Nucleus accumbens (tissue), 56 donors: ENCODE measurements at regions not wholly inside any gene's neighbourhood (a gene's known extent, or its start where the extent isn't known, plus 50 kb on each side); places are given as distances from the start of the nearest gene placed in this dataset.

Experiments used
- DNase-seq, 56 donors: peaks; one replicate each; lab custom pipeline; 2025; lab: John Stamatoyannopoulos, UW

DNA sequence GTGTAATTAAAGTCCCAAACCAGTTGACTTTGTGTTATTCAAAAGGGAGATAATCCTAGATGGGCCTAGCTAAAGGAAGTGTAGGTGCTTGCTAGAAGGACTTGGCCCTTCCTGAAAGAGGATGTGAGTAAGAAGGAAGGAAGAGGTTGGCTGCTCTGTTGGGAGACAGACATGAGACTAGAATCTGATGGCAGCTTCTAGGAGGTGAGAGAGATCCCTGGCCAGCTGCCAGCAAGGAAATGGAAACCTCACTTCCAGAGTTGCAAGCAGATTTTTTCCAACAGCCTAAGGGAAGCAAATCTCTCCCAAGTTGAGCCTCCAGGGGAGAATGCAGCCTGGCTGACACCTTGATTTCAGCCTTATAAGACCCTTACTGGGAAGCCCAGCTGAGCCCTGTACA, 368.4 kb upstream of the ZMIZ1 start:
- DNase-seq: peak in 2 of 56 donors; percentile 5 to 7

DNA sequence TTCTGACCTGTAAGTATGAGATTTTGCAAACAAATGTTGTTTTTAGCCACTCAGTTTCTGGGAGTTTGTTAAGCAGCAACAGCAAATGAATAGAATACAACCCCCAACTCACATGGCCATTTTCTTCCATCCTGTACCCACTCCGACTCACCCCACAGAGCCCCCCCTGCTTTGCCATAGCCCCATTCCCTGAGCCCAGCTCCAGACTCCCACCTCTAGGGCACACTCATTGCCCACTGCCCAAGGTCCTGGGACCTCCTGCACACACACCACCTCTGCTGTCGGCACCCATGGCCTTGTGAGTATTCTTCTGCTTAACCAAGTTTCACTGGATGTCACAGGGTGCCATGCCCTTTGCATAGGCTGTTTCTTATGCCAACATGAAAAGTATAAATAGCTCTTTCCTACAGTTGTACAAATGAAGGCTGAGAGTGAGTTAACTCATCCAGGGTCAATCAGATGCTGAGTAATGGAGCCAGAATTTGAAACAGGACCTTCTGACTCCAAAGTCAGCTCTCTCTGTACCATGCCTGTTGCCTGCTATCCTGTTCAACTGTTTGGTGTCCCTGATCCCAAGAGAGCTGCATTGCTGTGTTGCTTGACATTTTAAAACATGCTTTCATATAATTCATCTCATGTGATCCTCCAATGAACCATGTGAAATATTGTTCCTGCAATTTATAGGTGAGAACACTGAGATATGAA, 367.8 kb upstream of the ZMIZ1 start:
- DNase-seq: no peak

DNA sequence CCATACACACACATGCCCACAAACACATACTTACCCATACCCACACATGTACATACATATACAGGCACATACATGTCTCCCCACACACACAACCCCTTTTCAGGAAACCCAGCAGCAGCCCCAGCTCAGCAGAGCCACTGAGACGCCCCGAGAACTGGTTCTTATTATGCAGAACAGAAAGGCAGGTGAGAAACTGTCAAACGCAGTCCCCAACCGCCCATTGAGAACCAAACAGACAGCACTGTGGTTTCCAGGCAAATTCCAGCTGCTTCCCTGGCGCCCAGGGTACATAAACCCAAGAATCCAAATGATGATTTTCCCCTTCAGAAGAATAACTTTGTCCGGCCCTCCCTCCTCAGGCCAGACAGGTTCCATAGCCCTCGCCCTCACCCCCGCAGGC, 366.6 kb upstream of the ZMIZ1 start:
- no peak for DNase-seq

DNA sequence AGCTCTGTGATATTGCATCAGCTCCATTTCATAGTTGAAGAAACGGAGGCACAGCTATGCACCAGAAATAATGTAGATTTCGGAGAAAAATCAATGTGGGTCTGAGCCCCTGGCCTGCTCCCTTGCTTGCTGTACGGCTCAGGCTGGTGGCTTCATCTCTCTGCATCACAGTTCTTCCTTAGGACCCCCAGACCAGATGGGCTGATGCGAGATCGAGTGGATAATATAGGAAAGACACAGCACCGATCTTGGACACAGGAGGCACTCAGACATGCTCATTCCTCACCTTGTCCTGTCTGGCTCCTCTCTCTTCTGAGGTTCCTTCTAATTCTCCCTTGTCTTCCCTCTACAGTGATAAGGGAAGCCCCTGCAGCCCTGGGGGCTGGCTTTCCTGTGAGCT, 365.9 kb upstream of the ZMIZ1 start:
- DNase-seq: no peak

DNA sequence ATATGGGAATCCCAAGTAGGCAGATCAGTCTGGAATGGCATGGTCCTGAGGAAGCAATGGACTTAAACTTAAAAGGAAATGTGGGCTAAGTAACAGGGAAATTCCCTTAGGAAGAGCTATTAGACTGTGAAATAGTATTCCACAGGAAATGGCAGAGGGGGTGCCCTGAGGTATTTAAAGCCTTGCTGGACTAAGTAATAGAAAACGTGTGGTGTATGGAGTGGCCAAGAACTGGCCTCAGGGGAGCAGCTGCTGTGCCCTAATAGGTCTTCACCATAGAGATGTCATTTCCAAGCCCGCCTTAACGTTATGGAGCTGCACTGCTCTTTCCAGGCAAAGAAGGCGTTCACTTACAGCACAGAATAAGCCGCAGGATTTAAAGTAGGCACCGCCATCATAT, 365.2 kb upstream of the ZMIZ1 start:
- no peak for DNase-seq

DNA sequence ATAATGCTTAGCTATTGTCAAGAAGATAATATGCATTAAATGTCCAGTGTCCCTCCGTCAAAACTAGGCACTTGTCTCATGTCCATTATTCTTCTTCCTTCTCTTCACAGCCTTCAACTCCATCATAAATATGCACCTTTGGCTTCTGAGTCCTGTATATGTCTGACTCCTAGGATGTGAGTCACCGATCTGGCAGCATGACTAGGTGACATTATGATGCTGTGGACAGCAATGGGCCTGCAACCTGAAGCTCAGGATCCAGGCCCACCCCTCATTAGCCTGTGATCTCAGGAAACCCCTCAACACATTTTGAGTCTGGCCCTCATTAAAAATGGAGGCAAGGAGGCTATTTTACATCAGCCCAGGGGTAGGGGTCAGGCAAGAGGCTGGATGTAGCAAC, 362.5 kb upstream of the ZMIZ1 start:
- no peak for DNase-seq

DNA sequence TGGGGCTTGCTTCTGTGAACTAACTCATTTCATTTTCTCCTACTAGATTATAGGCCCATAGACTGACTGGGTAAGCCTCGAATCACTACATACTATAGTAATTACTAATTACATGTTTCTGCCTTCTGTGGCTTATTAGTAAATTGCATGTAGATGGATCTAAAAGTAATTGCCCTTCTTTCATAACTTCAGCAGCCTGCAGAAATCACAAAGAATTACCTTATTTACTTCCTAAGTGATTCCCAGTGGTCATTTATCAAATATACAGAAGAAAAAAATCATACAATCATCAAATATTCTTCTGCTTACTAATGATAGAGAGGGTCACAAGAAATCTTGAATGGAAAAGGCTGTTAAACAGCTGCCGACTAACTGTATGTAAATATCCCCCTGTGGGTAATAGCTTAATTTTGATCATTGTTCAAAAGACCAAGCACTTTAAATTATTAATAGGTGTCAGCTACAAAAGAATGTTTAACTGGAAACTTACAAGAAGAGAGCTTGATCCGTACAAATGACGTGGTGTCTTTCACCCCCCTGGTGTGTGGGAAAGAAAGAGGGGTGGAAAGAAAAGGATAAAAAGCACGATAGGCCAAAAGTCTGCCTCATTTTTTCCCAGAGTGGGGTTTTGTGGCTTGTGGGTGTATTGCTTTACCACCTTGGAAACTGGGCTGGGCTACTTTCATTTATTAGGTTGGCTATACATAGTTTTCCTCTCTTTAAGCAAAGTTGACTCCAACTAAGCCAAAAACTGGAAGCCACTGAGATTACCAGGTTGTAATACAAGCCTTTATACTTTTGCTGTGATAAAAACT, 361.8 kb upstream of the ZMIZ1 start:
- DNase-seq: no peak

DNA sequence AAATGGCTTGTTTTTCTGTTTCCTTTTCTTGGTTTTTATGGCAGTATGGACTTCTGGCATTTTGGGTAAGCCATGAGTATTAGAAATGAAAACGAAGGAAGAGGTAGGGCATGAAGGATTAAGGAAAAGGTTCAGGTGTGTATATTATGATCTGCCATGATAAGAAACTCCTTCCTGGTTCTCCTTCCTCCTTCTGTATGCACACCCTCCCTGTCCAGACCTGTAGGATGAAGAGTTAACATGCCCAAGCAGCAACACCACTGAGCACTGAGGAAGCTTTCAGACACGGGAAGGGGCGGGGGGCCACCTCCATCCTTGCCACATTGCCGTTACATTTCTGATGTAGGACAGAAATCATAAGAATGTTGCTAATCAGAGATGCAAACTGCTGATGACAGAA, 361.0 kb upstream of the ZMIZ1 start:
- DNase-seq: no peak

DNA sequence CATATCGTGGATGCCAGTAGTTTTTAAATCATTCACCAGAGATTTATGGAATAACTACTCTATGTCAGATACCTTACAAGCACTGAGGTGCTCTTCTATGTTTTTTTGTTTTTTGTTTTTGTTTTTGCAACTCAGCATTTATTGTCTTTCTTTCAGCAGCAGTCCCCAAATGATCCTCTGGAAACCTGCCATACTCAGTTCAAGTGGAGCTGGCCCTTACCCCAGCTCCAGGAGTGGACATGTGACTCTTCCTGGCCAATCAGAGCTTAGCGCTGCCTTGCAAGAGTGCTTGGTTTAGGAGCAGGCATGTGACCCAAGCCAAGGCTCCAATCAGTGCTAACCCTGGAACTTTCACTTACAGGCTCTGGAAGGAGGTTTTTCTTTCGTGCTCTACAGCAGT, 356.6 kb upstream of the ZMIZ1 start:
- DNase-seq: peak in 24 of 56 donors; percentile 3 to 67 (median 36)

DNA sequence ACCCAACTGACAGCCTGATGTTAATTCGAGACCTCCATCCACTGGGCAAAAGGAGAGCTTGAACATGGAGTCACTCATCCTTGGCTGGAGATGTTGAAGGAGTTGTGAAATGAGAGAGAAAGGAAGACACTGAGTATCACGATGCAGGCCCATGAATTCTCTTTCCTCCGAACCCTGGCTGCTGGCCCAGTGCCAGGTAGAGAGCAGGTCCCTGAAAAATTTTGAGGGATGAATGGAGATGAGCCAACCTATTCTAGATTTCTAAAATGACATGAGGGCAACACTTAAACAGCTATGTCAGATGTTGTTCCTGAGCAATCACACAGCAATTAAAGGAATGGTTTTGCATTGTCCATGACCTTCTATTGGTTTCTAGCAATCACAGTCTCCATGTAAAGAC, 355.1 kb upstream of the ZMIZ1 start:
- DNase-seq: no peak

DNA sequence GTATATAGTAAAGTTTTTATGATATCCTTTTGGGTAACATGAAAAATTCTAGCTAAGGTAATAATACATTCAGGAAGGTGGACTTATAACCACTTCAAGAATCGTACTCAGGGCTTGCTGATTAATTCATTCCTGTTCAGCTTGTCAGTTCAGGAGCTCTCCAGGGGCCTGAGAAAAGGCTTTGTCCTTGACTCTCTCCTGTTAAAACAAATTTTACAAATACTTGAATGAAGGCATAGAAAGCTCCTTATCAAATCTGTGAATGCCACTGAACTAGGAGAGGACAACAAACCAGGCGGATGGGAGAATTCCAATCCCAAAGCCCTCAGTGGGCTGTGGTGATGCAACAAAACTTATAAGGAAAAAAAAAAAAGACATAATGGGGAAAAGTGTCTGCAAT, 354.5 kb upstream of the ZMIZ1 start:
- DNase-seq: no peak

DNA sequence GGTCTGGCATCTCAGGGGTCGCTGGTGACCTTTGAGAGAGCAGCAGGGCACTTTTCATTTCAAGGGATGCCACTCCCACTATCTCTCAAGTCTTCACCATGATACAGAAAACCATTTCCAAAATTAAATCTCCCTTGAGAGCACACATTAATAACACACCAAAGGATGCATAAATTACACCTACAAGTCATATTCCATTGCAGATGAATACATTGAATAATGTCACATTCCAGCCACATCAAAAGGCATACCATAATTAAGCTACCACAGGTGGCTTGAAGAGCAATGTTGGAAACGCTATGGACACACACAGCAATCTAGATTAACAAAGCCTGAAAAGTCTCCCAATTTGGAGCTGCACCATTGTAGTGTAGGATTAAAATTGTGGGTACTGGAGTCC, 353.3 kb upstream of the ZMIZ1 start:
- DNase-seq: no peak

DNA sequence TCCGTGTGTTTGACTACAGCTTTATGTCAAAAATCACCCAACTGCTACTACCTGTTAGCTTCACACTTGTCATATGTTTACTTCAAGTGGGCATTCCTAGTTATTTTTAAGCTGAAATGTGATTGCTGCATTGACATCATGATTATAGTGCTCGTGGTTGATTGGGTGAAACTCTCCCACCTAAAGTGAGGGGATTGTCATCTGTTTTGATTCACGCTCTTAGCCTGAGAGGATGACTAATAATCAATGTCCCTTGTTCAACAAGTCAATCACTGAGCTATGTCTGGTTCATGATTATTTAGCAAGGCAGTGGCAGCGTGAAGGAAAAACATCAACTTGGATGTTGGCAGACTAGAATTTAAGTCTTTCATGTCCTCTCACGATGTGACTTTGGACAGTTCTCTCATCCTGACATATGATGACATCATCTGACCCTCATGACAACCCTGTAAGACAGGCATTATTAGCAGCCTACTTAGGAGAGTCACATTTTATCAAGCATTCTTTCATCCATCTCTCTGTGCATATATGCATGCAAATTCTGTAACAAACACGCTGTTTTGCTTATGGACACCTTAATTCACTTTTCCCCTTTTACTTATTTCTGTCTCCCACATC, 352.6 kb upstream of the ZMIZ1 start:
- no peak for DNase-seq

DNA sequence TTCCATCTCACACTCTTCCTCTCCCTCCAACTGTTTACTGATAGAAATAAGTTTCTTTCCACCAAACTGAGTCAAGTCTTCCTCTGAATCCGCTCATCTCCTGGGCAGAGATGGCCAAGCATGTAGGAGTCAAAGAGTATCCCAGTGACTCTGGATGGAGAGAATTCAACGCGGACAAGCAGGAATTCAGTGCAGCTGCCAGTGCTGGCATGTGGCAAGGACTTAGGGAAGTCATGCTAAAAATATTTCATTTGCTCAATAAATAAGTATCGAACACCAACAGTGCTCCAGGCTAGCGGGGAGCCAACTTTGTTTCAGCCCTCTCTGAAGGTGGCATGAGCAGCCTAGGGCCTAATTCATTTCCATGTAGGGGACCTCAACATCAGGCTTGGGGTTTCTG, 351.6 kb upstream of the ZMIZ1 start:
- DNase-seq: no peak

DNA sequence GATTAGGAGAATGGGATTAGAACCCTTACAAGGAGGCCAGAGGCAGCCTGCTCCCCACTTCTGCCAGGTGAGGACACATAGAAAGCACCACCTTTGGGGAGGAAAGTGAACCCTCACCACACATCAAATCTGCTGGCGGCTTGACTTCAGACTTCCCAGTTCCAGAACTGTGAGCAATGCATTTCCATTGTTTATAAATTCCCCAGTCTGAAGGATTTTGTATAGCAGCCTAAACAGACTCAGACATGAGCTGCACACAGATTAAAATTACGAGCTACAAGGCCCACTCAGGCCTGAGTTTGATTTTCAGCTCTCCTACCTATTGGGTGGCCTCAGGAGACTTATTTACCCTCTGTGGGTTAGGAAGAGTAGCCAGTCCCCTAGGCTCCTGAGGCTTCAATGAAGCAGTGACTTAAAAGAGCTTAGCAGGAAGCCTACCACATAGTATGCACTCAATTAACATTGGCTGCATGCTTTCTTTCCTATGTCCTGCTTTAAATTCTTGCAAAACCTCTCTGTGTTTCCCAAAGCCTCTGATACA, 350.7 kb upstream of the ZMIZ1 start:
- DNase-seq: no peak

DNA sequence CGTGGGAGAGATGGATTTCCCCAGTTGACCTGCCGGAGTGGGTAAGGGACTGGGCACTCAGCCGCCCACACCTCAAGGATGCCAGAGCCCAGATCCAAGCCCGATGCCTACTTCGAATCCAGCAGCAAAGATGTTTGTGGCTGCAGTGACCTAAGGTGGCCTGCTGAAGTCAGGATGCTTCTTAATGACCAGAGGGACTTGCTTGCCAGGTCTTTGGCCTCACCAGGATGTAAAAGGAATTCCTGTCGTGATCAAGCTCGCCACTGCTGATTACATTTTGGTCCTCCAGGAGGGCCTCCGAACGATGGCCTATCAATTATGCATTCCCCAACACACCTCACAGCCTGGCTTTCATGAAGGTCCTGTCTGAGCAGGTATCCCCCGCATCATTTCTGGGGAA, 349.5 kb upstream of the ZMIZ1 start:
- no peak for DNase-seq

DNA sequence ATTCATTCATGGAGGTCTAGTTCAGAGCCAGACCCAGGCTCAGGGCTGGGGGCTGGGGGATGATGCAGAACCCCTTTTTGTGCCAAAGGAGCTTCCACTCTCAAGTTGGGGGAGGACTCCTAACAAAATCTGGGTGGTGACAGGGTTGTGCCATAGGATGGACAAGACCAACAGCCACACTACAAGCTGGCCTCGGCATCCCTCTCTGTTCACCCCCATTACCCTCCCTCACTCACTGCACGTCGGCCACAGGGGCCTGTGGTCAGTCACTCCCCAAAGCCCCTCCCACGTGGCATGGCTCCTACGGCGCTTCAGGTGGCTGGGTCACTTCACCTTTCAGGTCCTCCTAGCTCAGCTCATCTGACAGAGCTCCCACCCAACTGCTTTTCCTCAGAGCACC, 348.7 kb upstream of the ZMIZ1 start:
- DNase-seq: no peak

DNA sequence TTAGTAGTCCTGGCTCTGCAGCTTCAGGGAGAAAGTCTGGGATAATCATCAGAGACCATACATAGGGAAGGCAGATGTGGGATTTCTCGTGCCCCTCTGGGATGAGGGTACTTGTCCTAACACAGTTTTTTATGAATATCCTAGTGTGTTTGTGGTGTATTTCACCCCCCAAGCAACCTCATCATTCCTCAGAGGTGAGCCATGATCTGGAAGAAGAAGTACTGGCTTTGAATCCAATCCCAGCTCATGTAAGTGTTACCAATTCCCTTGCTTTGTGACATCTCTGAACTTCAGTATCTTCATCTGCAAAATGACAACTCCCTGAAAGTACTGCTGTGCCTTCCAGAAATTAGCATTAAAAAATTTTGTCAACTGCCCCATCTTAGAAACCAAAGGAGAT, 347.5 kb upstream of the ZMIZ1 start:
- DNase-seq: no peak

DNA sequence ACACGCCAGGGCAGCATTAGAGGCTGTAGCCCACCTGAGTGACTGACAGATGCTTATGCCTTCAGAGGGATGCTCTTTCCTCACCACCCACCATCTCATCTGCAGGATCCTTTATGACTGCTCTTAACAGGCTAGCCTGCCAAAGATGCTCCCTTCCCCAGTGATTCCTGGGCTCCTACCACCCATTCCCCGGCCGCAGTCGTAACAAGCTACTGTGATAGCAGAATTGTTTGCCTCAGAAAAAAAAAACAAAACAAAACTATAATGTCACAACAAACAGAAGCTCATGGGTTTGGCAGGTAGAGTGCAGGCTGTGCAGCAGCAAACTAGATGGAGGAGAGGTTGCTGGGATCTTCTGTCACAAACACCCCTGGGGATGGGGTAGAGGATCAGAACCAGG, 343.9 kb upstream of the ZMIZ1 start:
- no peak for DNase-seq

DNA sequence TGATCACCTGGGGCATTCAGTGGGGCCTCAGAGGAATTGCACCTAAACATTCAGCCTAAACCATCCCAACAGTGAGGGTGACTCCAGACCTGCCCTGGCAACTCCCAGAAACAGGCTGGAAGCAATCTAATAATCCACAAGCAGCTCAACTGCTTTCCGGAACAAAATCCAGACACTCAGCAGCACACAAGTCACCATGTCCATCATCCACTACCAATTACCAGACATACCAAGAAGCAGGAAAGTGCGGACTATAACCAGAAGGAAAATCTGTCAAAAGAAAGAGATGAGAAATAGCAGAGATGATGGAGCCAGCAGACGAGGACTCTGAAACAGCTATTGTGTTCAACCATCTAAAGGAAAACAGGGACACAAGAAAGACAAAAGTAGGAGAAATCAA, 342.6 kb upstream of the ZMIZ1 start:
- DNase-seq: no peak

DNA sequence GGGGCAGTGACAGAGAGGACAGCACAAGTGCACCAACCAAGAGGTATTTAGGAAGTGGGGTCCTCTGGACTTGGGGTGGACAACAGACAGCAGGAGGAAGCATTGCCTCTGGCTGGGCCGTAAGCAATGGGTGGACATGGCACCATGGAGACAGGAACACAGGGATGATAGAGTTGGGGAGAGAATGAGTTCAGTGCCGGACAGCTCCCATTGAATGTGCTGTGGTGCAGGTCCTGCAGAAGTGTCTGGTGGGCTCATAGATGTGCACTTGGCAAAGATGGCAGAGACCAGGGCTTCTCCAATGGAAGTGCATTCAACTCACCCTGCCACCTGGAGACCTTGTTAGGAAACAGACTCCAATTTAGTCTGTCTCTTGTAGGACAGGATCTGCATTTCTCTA, 341.5 kb upstream of the ZMIZ1 start:
- no peak for DNase-seq

DNA sequence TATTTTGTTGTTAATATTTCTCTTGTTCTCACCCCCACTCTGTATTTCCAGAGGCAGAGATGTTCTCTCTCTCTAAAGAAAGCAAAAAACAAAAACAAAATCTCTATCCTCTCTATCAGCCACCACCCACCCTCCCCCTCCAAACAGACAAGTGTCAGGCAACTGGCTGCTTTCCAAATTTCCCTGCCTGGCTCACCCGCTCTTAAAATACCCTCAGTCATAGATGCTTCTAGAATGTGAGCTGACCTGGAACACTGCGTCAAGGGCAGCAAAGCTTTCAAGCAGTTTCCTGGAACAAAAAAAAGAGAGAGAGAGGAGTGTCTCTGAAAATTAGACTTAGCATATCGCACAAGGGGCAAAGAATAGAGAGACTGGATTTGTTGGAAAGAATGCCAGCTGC, 341.0 kb upstream of the ZMIZ1 start:
- DNase-seq: peak in 4 of 56 donors; percentile 17 to 43 (median 24)
